HepG2 (cell line): ENCODE measurements at regions not wholly inside any gene's neighbourhood (a gene's known extent, or its start where the extent isn't known, plus 50 kb on each side); places are given as distances from the start of the nearest gene placed in this dataset.

Experiments used
- ATAC-seq: fragments of 200-7000 bp; cut with Tn5 transposase; 3 replicates; pipeline ENCODE4 v1.9.1; 2020; ENCODE audit warnings: mild to moderate bottlenecking, moderate library complexity
- BruUV-seq: library from RNA; stranded (reverse); fragments of 400-500 nt; replicated peaks from 2 replicates; lab custom pipeline; 2021; lab: Mats Ljungman, UMichigan
- CTCF ChIA-PET: fragments of 300-600 bp; formaldehyde crosslinking; extraction: SDS; loops from one replicate; lab custom pipeline; 2021; ENCODE audit warnings: low total read pairs, inconsistent platforms, low intra/inter-chr PET ratio; lab: Yijun Ruan, JAX
- POLR2A ChIA-PET: fragments of 350-600 bp; sonication (Branson Sonifier 250); formaldehyde crosslinking; loops from one replicate; lab custom pipeline; 2020; ENCODE audit warnings: antibody characterized with exemption, inconsistent platforms; lab: Yijun Ruan, JAX
- DNase-seq: peaks from one replicate; pipeline ENCODE4 v3.0.0-alpha.2; 2015; ENCODE audit warnings: low spot score
- FAIRE-seq: peaks from 3 replicates; lab custom pipeline; 2011; peaks lifted over from hg19 to GRCh38; lab: Jason Lieb, UNC
- H2AFZ ChIP-seq: one replicate; pipeline ENCODE4 v1.6.1; 2011; ENCODE audit warnings: low read length, inconsistent platforms
- H3K27ac ChIP-seq: fragments of 300-600 bp; 3 replicates; pipeline ENCODE4 v1.8.0; 2011; ENCODE audit warnings: mixed run types, mild to moderate bottlenecking, mixed read lengths, low read length, inconsistent platforms; ENCODE audit not compliant: insufficient read depth; ENCODE audit errors: extremely low read length
- H3K27me3 ChIP-seq, 2 experiments: fragments of 200-600 bp in 1 of 2; 2 replicates in 1 of 2; 3 replicates in 1 of 2; pipeline versions ENCODE4 v1.6.0 to v1.8.0; 2011; ENCODE audit warnings: low read length in 2 of 2, mild to moderate bottlenecking in 2 of 2, moderate library complexity in 2 of 2, inconsistent platforms in 1 of 2; ENCODE audit not compliant: insufficient read depth in 2 of 2, control insufficient read depth in 1 of 2
- H3K36me3 ChIP-seq, 2 experiments: fragments of 200-600 bp in 1 of 2; replicated peaks in 1 of 2; 2 replicates in 1 of 2; 3 replicates in 1 of 2; pipeline versions ENCODE4 v1.5.1 to v1.8.0; 2011; ENCODE audit warnings: low read length in 2 of 2, inconsistent platforms in 1 of 2; ENCODE audit not compliant: insufficient read depth in 2 of 2, control insufficient read depth in 1 of 2
- H3K4me1 ChIP-seq: 2 replicates; pipeline ENCODE4 v1.5.1; 2012; ENCODE audit warnings: low read length, inconsistent platforms; ENCODE audit not compliant: insufficient read depth
- H3K4me2 ChIP-seq: 2 replicates; pipeline ENCODE4 v1.6.0; 2011; ENCODE audit warnings: low read depth, low read length, inconsistent platforms
- H3K4me3 ChIP-seq, 3 experiments: fragments of 200-600 bp in 1 of 3; sonication (generic), shearing (Covaris generic) in 1 of 3; replicated peaks in 1 of 3; 2 replicates each; pipeline ENCODE4 v1.5.1; 2011 to 2016; ENCODE audit warnings: low read length in 3 of 3, inconsistent platforms in 2 of 3, low read depth in 2 of 3, mild to moderate bottlenecking in 2 of 3, control low read depth in 1 of 3, mixed read lengths in 1 of 3; ENCODE audit not compliant: insufficient read depth in 1 of 3
- H3K79me2 ChIP-seq: one replicate; pipeline ENCODE4 v1.6.1; 2011; ENCODE audit warnings: low read length, inconsistent platforms; ENCODE audit not compliant: insufficient read depth
- H3K9ac ChIP-seq: 2 replicates; pipeline ENCODE4 v1.6.0; 2011; ENCODE audit warnings: mild to moderate bottlenecking, low read depth, low read length, inconsistent platforms; ENCODE audit not compliant: insufficient read depth
- H3K9me3 ChIP-seq: 2 replicates; pipeline ENCODE4 v1.5.1; 2012; ENCODE audit warnings: mild to moderate bottlenecking, low read length
- H4K20me1 ChIP-seq: 2 replicates; pipeline ENCODE4 v1.6.0; 2011; ENCODE audit warnings: inconsistent platforms, mild to moderate bottlenecking, low read length, moderate library complexity; ENCODE audit not compliant: insufficient read depth
- EZH2 ChIP-seq: conservative IDR thresholded peaks from 2 replicates; pipeline ENCODE4 v1.6.1; 2012; ENCODE audit warnings: mild to moderate bottlenecking, low read depth, low read length, moderate library complexity
- PLRG1 ChIP-seq: fragments of 450-650 bp; conservative IDR thresholded peaks from 2 replicates; pipeline ENCODE4 v1.6.1; 2016
- SATB2 ChIP-seq: sonication (generic); formaldehyde crosslinking; IDR thresholded peaks from 2 replicates; pipeline ENCODE4 v1.5.0; 2020; ENCODE audit warnings: missing genetic modification reagents
- SOX6 ChIP-seq, 2 experiments: fragments of 450-650 bp in 1 of 2; sonication (generic) in 1 of 2; formaldehyde crosslinking in 1 of 2; IDR thresholded peaks; 2 replicates each; pipeline versions ENCODE4 v1.4.0 to v1.6.1; 2017 to 2020; ENCODE audit warnings: antibody characterized with exemption in 1 of 2, mild to moderate bottlenecking in 1 of 2, missing genetic modification reagents in 1 of 2
- SYNCRIP ChIP-seq: fragments of 200-400 bp; formaldehyde crosslinking; IDR thresholded peaks from 2 replicates; pipeline ENCODE4 v1.6.1; 2018; ENCODE audit warnings: mild to moderate bottlenecking, low read depth, low read length; ENCODE audit not compliant: insufficient read depth
- TCF12 ChIP-seq, 2 experiments: fragments of 450-650 bp in 1 of 2; sonication (generic) in 1 of 2; formaldehyde crosslinking in 1 of 2; IDR thresholded peaks; 2 replicates each; pipeline versions ENCODE4 v1.6.1 to v1.8.0; 2017 to 2022; ENCODE audit warnings: antibody characterized with exemption in 1 of 2, mild to moderate bottlenecking in 1 of 2, missing genetic modification reagents in 1 of 2, moderate library complexity in 1 of 2
- ZNF136 ChIP-seq: sonication (generic); formaldehyde crosslinking; IDR thresholded peaks from 2 replicates; pipeline ENCODE4 v1.8.1; 2022; ENCODE audit warnings: low read depth, mild to moderate bottlenecking, moderate library complexity, missing genetic modification reagents
- ZNF431 ChIP-seq: sonication (generic); formaldehyde crosslinking; IDR thresholded peaks from 2 replicates; pipeline ENCODE4 v1.9.0; 2022; ENCODE audit warnings: missing genetic modification reagents, low read depth, mild to moderate bottlenecking, borderline replicate concordance
- ZNF577 ChIP-seq: sonication (generic); formaldehyde crosslinking; IDR thresholded peaks from 2 replicates; pipeline ENCODE4 v1.4.0; 2020; ENCODE audit warnings: mild to moderate bottlenecking, low read depth, missing genetic modification reagents, borderline replicate concordance
- WGBS: methylation state at CpG from one replicate; pipeline ENCODE4 v1.1.6; 2017; ENCODE audit warnings: low lambda C conversion rate; 5-methylcytosine and 5-hydroxymethylcytosine counted together
- in situ Hi-C: cut with HindIII; loops from 2 replicates; pipeline ENCODE4 v1.10.0; 2017; ENCODE audit warnings: low pct_unique_long_range_greater_than_20kb; ENCODE audit not compliant: extremely low pct_ligation_motif_present
- intact Hi-C: fragments of 100-400 bp; cut with micrococcal nuclease; formaldehyde crosslinking; loops from one replicate; pipeline ENCODE4 v1.10.0; 2022; ENCODE audit not compliant: unreplicated experiment
- TF ChIP-seq, protein P1 (sequence below): sonication (generic); formaldehyde crosslinking; IDR thresholded peaks from 2 replicates; pipeline ENCODE4 v1.4.0; 2020; ENCODE audit warnings: missing genetic modification reagents
- TF ChIP-seq, protein P2 (sequence below): sonication (generic); formaldehyde crosslinking; IDR thresholded peaks from 2 replicates; pipeline ENCODE4 v1.4.0; 2020; ENCODE audit warnings: missing genetic modification reagents, borderline replicate concordance
- TF ChIP-seq, protein P3 (sequence below): sonication (generic); formaldehyde crosslinking; IDR thresholded peaks from 2 replicates; pipeline ENCODE4; 2020; ENCODE audit warnings: missing genetic modification reagents, mild to moderate bottlenecking, borderline replicate concordance

DNA sequence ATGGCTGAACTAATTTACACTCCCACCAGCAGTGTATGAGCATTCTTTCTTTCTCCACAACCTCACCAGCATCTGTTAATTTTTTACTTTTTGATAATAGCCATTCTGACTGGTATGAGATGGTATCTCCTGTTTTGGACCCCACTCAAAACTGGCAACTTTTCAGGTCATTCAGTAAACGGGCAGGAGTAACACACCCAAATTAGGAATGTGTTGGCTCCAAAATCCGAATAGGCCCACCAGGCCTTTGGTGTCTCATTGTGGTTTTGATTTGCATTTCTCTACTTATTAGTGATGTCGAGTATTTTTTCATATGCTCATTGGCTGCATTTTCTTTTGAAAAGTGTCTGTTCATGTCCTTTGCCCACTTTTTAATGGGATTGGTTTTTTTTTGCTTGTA is 517.1 kb downstream of the TMEM232 start (continued):
- no peak for TF ChIP-seq EZH2
- TF ChIP-seq, protein P1, sequence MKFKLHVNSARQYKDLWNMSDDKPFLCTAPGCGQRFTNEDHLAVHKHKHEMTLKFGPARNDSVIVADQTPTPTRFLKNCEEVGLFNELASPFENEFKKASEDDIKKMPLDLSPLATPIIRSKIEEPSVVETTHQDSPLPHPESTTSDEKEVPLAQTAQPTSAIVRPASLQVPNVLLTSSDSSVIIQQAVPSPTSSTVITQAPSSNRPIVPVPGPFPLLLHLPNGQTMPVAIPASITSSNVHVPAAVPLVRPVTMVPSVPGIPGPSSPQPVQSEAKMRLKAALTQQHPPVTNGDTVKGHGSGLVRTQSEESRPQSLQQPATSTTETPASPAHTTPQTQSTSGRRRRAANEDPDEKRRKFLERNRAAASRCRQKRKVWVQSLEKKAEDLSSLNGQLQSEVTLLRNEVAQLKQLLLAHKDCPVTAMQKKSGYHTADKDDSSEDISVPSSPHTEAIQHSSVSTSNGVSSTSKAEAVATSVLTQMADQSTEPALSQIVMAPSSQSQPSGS (CRISPR knock-in tag), result no peak

GRCh38 chr5:110218981-110219380 is 507.5 kb downstream of the TMEM232 start:
- Histone ChIP-seq H3K9me3 (peaks cover 60% of the 10 kb centered on the region), H3K79me2 (no peaks in the 10 kb centered on the region), H3K27me3 (no peaks in the 10 kb centered on the region), H3K27ac (no peak overlapping the region), H4K20me1 (no peaks in the 10 kb centered on the region), H3K4me2 (no peak overlapping the region), H3K36me3 (no peaks in the 10 kb centered on the region), H3K4me3 (no peak overlapping the region), H2AFZ (no peak overlapping the region), H3K4me1 (peaks cover 9% of the 10 kb centered on the region), H3K9ac (no peak overlapping the region)
- ChIA-PET POLR2A (no interaction called here), CTCF (no interaction called here)
- WGBS, result 0% methylated on average over 1 of the region's 1 CpG
- DNase-seq (no peak), ATAC-seq (no peak), FAIRE-seq (no peak)
- in situ Hi-C loops, result no loop called here
- intact Hi-C loops, result no loop called here
- TF ChIP-seq SYNCRIP (no peak), TCF12 (IDR thresholded peaks at IDR 0.05) (no peak), TCF12 (CRISPR knock-in tag; IDR thresholded peaks at IDR 0.05) (no peak), SATB2 (CRISPR knock-in tag) (no peak), PLRG1 (no peak), SOX6 (IDR thresholded peaks at IDR 0.05) (no peak), SOX6 (CRISPR knock-in tag; IDR thresholded peaks at IDR 0.05) (no peak), ZNF136 (CRISPR knock-in tag) (no peak), ZNF577 (CRISPR knock-in tag) (no peak), ZNF431 (CRISPR knock-in tag) (no peak)
- TF ChIP-seq, protein P2, sequence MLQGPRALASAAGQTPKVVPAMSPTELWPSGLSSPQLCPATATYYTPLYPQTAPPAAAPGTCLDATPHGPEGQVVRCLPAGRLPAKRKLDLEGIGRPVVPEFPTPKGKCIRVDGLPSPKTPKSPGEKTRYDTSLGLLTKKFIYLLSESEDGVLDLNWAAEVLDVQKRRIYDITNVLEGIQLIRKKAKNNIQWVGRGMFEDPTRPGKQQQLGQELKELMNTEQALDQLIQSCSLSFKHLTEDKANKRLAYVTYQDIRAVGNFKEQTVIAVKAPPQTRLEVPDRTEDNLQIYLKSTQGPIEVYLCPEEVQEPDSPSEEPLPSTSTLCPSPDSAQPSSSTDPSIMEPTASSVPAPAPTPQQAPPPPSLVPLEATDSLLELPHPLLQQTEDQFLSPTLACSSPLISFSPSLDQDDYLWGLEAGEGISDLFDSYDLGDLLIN, result no peak
- TF ChIP-seq, protein P3, sequence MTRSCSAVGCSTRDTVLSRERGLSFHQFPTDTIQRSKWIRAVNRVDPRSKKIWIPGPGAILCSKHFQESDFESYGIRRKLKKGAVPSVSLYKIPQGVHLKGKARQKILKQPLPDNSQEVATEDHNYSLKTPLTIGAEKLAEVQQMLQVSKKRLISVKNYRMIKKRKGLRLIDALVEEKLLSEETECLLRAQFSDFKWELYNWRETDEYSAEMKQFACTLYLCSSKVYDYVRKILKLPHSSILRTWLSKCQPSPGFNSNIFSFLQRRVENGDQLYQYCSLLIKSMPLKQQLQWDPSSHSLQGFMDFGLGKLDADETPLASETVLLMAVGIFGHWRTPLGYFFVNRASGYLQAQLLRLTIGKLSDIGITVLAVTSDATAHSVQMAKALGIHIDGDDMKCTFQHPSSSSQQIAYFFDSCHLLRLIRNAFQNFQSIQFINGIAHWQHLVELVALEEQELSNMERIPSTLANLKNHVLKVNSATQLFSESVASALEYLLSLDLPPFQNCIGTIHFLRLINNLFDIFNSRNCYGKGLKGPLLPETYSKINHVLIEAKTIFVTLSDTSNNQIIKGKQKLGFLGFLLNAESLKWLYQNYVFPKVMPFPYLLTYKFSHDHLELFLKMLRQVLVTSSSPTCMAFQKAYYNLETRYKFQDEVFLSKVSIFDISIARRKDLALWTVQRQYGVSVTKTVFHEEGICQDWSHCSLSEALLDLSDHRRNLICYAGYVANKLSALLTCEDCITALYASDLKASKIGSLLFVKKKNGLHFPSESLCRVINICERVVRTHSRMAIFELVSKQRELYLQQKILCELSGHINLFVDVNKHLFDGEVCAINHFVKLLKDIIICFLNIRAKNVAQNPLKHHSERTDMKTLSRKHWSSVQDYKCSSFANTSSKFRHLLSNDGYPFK (CRISPR knock-in tag), result no peak
- no TSS peak for BruUV-seq
